ENCODE measurements at regions not wholly inside any gene's neighbourhood (a gene's known extent, or its start where the extent isn't known, plus 50 kb on each side); places are given as distances from the start of the nearest gene placed in this dataset.

DNA sequence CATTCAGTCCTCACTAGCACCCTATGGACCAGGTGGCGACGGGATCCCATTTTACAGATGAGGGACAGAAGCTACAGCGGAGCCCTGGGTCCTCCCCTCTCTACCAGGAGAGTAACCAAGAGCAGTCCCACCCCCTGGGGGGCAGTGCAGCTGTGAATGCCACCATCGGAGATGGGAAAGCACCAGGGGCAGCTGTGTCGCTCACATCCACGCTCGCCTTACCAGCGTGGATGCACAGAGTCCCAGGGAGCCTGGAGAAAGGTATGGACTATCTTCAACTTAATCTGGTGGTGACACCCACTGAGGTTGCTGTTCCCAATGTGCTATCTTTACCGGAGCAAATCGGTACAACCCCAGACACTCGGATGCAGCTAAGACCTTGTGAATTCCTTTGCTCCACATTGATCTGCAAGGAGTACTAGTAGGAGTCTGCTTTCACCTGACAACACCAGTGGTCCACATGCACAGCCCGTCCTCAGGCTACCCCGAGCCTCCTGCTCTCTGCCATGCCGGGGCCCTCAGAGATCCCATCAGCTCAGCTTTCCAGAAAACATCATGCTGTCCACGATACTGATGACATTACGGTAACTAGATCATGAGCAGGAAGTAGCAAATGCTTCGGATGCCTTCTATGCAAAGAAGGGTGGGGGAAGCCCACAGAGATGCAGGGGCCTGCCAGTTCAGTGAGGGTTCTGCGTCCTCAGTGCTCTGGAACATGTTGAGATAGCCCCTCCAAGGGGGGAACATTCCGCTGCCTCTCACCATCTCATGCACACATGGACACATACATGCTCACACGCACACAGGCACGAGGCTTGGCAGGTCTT is 126.0 kb downstream of the CTTN start:
- Mint-ChIP-seq H3K9me3 (ENCODE audit: unreplicated experiment) (no peaks in the 10 kb centered on the region), H3K36me3 (ENCODE audit: low read depth, unreplicated experiment) (no peaks in the 10 kb centered on the region), H3K4me3 (ENCODE audit: unreplicated experiment) (no peak overlapping the region), H3K27ac (ENCODE audit: unreplicated experiment) (peak overlapping the region; percentile 85), H3K4me1 (ENCODE audit: low read depth, unreplicated experiment) (peaks cover 21% of the 10 kb centered on the region), H3K27me3 (ENCODE audit: low read depth, unreplicated experiment) (peaks cover 5% of the 10 kb centered on the region)
- Histone ChIP-seq H4K20me1 (ENCODE audit: insufficient read depth, low read length) (no peaks in the 10 kb centered on the region), H3K36me3 (ENCODE audit: insufficient read depth, low read length) (no peaks in the 10 kb centered on the region), H3K27ac (ENCODE audit: low read depth, low read length) (no peak overlapping the region), H3K9me3 (ENCODE audit: insufficient read depth, low read depth, low read length) (no peaks in the 10 kb centered on the region), H3K4me2 (ENCODE audit: low read length) (peak overlapping the region; percentile 12), H3K27me3 (ENCODE audit: insufficient read depth, low read length) (peaks cover 25% of the 10 kb centered on the region), H3K9ac (ENCODE audit: low read length) (no peak overlapping the region), H3K79me2 (ENCODE audit: insufficient read depth, low read length) (no peaks in the 10 kb centered on the region), H2AFZ (ENCODE audit: low read depth, low read length) (no peak overlapping the region), H3K4me1 (ENCODE audit: insufficient read depth, low read length) (peaks cover 13% of the 10 kb centered on the region), H3K4me3 (ENCODE audit: insufficient read depth, low read depth, low read length) (no peak overlapping the region)
- TF ChIP-seq, protein P1, sequence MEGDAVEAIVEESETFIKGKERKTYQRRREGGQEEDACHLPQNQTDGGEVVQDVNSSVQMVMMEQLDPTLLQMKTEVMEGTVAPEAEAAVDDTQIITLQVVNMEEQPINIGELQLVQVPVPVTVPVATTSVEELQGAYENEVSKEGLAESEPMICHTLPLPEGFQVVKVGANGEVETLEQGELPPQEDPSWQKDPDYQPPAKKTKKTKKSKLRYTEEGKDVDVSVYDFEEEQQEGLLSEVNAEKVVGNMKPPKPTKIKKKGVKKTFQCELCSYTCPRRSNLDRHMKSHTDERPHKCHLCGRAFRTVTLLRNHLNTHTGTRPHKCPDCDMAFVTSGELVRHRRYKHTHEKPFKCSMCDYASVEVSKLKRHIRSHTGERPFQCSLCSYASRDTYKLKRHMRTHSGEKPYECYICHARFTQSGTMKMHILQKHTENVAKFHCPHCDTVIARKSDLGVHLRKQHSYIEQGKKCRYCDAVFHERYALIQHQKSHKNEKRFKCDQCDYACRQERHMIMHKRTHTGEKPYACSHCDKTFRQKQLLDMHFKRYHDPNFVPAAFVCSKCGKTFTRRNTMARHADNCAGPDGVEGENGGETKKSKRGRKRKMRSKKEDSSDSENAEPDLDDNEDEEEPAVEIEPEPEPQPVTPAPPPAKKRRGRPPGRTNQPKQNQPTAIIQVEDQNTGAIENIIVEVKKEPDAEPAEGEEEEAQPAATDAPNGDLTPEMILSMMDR (IDR thresholded peaks at IDR 0.05; ENCODE audit: insufficient read depth, low read depth, low read length): no peak
- TF ChIP-seq EZH2 (IDR thresholded peaks at IDR 0.05; ENCODE audit: insufficient read depth, low read length): no peak
- DNase-seq (ENCODE audit: low read depth) (peak; percentile 42), FAIRE-seq (no peak)

DNA sequence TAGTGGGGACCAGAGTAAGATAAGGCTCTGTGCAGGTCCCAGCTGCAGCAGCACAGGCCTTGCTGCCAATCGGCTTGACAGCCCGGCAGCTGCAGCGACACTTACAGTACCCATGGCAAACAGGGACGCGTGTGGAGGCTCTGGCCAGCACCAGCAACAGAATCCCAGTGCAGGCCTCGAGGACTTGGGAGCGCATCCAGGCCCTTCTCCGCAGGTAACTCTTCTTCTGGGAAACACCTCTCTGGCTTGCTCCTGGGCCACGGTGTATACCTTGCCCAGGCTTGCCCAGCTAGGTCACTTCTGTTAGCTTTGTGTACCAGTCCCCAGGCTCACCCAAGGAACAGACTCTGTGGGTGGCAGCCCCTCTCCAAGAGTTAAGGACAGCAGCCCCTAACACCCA is 126.7 kb downstream of the CTTN start:
- Mint-ChIP-seq H3K4me1 (ENCODE audit: low read depth, unreplicated experiment) (peaks cover 21% of the 10 kb centered on the region), H3K27me3 (ENCODE audit: low read depth, unreplicated experiment) (peaks cover 5% of the 10 kb centered on the region), H3K27ac (ENCODE audit: unreplicated experiment) (no peak overlapping the region), H3K36me3 (ENCODE audit: low read depth, unreplicated experiment) (no peaks in the 10 kb centered on the region), H3K4me3 (ENCODE audit: unreplicated experiment) (no peak overlapping the region), H3K9me3 (ENCODE audit: unreplicated experiment) (no peaks in the 10 kb centered on the region)
- H3K27ac ChIP-seq (ENCODE audit: low read depth, low read length): no peak overlapping the region
- no peaks in the 10 kb centered on the region for H4K20me1 ChIP-seq (ENCODE audit: insufficient read depth, low read length)
- H3K27me3 ChIP-seq (ENCODE audit: insufficient read depth, low read length): peaks cover 25% of the 10 kb centered on the region
- FAIRE-seq: no peak
- no peaks in the 10 kb centered on the region for H3K9me3 ChIP-seq (ENCODE audit: insufficient read depth, low read depth, low read length)
- H3K4me1 ChIP-seq (ENCODE audit: insufficient read depth, low read length): peaks cover 13% of the 10 kb centered on the region
- no peaks in the 10 kb centered on the region for H3K79me2 ChIP-seq (ENCODE audit: insufficient read depth, low read length)
- H3K9ac ChIP-seq (ENCODE audit: low read length): no peak overlapping the region
- no peaks in the 10 kb centered on the region for H3K36me3 ChIP-seq (ENCODE audit: insufficient read depth, low read length)
- no peak overlapping the region for H3K4me3 ChIP-seq (ENCODE audit: insufficient read depth, low read depth, low read length)
- no peak for DNase-seq (ENCODE audit: low read depth)
- H3K4me2 ChIP-seq (ENCODE audit: low read length): peak overlapping the region; percentile 12
- no peak overlapping the region for H2AFZ ChIP-seq (ENCODE audit: low read depth, low read length)
- TF ChIP-seq, protein P1 (IDR thresholded peaks at IDR 0.05; ENCODE audit: insufficient read depth, low read depth, low read length): no peak
- TF ChIP-seq EZH2 (IDR thresholded peaks at IDR 0.05; ENCODE audit: insufficient read depth, low read length): no peak

DNA sequence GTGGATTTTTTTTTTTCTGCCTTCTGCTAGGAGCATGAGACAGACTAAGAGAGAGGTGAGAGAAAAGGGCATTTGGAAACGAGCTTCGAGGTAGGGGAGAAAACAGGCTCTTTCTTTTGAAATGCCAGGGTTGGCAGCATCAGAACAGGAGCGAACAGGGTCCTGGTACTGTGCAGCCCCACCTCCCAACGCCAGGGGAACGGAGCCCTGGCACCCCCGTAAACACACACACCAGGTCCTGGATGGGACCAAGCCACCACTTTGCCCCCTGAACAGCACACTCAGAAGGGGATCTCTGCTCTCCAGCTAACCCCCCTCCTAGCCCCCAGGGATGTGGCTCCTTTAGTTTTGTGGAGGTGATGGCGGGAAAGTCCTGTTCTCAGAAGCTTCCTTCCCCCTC is 127.1 kb downstream of the CTTN start:
- peaks cover 21% of the 10 kb centered on the region for H3K27me3 ChIP-seq (ENCODE audit: insufficient read depth, low read length)
- peaks cover 2% of the 10 kb centered on the region for H3K9me3 Mint-ChIP-seq (ENCODE audit: unreplicated experiment)
- no peak for DNase-seq (ENCODE audit: low read depth)

More for the DNA sequence above, 127.1 kb downstream of the CTTN start:
- peaks cover 23% of the 10 kb centered on the region for H3K4me1 Mint-ChIP-seq (ENCODE audit: low read depth, unreplicated experiment)
- TF ChIP-seq, protein P1 (IDR thresholded peaks at IDR 0.05; ENCODE audit: insufficient read depth, low read depth, low read length): no peak
- TF ChIP-seq EZH2 (IDR thresholded peaks at IDR 0.05; ENCODE audit: insufficient read depth, low read length): no peak
- Histone ChIP-seq H3K79me2 (ENCODE audit: insufficient read depth, low read length) (no peaks in the 10 kb centered on the region), H2AFZ (ENCODE audit: low read depth, low read length) (no peak overlapping the region), H3K4me1 (ENCODE audit: insufficient read depth, low read length) (peaks cover 13% of the 10 kb centered on the region), H3K27ac (ENCODE audit: low read depth, low read length) (no peak overlapping the region), H3K9ac (ENCODE audit: low read length) (no peak overlapping the region), H4K20me1 (ENCODE audit: insufficient read depth, low read length) (no peaks in the 10 kb centered on the region), H3K36me3 (ENCODE audit: insufficient read depth, low read length) (no peaks in the 10 kb centered on the region), H3K4me2 (ENCODE audit: low read length) (no peak overlapping the region), H3K9me3 (ENCODE audit: insufficient read depth, low read depth, low read length) (no peaks in the 10 kb centered on the region), H3K4me3 (ENCODE audit: insufficient read depth, low read depth, low read length) (no peak overlapping the region)
- H3K27ac Mint-ChIP-seq (ENCODE audit: unreplicated experiment): no peak overlapping the region
- no peak for FAIRE-seq
- H3K27me3 Mint-ChIP-seq (ENCODE audit: low read depth, unreplicated experiment): peaks cover 5% of the 10 kb centered on the region
- H3K4me3 Mint-ChIP-seq (ENCODE audit: unreplicated experiment): no peak overlapping the region
- no peaks in the 10 kb centered on the region for H3K36me3 Mint-ChIP-seq (ENCODE audit: low read depth, unreplicated experiment)
